ENCODE measurements at regions not wholly inside any gene's neighbourhood (a gene's known extent, or its start where the extent isn't known, plus 50 kb on each side); places are given as distances from the start of the nearest gene placed in this dataset.

GRCh38 chr12:75900226-75900625 is 131.3 kb downstream of the PHLDA1 start:
- no peak for DNase-seq

- DNase-seq = no peak
Measured at GRCh38 chr12:75894965-75895754, 136.4 kb downstream of the PHLDA1 start.

GRCh38 chr12:75893765-75894164 is 137.8 kb downstream of the PHLDA1 start:
- DNase-seq = no peak

GRCh38 chr12:75892731-75893408 is 138.7 kb downstream of the PHLDA1 start:
- DNase-seq = no peak

GRCh38 chr12:75891072-75891471 is 140.5 kb downstream of the PHLDA1 start:
- DNase-seq = no peak

GRCh38 chr12:75890660-75891059 is 140.9 kb downstream of the PHLDA1 start:
- DNase-seq = no peak

GRCh38 chr12:75890141-75890540 is 141.4 kb downstream of the PHLDA1 start:
- DNase-seq = no peak

DNA sequence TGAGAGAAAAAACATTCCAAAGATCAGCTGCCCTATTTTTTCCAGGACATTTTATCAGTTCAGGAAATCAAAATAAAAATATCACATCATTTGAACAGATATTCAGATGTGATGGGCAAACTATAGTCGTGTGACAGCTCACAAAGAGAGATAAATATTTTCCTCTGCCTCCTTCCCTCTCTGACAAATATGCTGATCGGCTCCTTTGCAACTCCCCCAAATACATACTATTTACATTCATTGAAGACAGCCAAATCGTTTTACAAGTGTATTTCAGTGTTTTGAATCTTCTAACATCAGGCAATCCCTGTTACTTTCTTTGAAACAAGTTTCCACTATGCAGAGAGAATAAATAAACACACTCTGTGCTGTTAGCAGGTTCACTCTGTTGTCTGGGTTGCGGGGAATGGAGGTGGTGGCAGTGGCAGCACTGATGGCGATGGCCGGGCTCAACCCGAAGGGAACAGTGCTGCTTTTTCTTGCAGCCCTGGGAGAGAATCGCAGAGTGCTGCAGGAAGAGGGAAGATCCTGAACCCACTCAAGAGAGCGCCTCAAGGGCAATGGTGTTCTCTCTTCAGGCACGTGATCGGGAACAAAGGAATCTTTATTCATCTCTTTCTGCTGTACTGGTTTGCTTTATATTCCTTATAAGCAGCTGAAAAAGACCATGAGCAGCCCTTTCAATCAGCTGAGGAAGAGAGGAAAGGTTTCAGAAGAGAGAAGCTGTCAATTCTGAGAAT is 142.5 kb downstream of the PHLDA1 start:
- DNase-seq = no peak

DNA sequence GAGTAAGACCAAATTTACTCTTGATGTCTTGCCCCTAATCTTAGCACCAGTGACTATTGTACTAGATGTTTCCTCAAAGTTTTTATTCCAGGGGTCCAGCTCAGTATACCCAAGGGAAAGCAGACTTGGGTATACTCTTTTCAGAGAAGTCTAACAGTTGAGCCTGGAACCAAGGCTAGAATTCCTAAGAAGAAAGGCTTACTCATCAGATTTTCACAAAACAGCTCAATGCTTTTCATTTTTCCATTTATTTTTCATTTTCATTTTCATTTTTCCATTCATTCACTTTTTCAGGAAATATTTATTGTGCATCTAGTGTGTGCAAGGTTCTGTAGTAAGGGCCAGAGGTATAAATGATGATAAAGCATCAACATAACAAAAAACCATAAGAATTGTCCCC is 143.2 kb downstream of the PHLDA1 start:
- DNase-seq = no peak

DNA sequence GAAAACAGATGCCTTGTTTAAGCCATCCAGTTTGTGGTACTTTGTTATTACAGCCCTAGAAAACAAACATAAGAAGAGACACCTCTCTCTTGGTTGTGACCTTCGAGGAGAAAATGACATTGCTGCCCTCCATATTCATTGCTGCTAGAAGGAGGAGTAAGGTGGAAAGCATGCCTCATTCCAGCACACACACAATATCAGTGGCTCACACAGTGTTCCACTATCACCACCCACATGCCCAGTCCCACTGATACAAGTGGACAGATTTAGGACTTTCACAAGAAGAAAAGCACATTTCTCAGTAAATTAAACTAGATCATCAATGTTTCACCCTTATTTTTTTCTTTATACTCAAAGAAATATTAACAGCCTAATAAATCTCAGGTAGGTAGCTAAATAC is 143.6 kb downstream of the PHLDA1 start:
- DNase-seq = no peak

GRCh38 chr12:75884465-75884985 is 147.1 kb downstream of the PHLDA1 start:
- DNase-seq = no peak

GRCh38 chr12:75883241-75883640 is 148.3 kb downstream of the PHLDA1 start:
- DNase-seq = no peak

DNA sequence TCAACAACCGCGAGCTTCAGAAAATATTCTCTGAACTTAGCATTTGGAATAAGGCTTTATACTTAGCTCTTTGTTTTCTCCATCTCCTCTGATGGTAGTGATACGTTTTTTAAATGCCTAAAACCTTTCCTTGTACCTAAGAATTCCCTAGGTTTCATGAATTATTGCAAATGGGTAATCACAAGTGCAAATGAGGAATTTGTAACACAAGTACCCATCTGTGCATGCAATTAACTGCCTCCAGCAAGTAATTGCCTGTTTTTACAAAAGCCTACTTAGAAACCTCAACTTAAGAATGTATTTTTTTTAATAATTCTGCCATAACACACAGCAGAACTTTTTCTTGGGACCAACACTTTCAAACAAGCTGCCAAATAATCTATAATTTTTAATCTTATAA is 149.2 kb downstream of the PHLDA1 start:
- DNase-seq = no peak

DNA sequence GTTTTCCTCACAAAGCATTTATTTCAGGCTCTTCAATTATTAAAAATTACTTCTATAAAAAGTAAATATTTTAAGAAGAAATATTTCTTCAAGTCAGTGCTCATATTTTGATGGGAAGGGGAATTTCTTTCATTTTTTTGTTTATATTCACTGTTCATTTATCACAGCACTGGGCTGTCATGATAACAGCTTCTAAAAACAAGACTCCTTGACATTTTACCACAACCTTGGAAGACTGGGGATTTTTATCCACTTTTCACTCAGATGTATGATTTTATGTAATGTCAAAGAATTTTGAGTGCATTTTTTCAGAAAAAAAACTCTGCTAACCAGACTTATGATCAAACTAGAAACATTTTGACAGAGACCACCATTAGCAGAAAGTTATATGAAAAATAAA is 149.7 kb downstream of the PHLDA1 start:
- DNase-seq = no peak

GRCh38 chr12:75877763-75878621 is 153.6 kb downstream of the PHLDA1 start:
- no peak for DNase-seq

- no peak for DNase-seq
Measured at GRCh38 chr12:75876832-75877762, 154.5 kb downstream of the PHLDA1 start.

GRCh38 chr12:75874441-75874840 is 157.1 kb downstream of the PHLDA1 start:
- no peak for DNase-seq

GRCh38 chr12:75872762-75873161 is 158.8 kb downstream of the PHLDA1 start:
- DNase-seq = no peak

GRCh38 chr12:75870878-75871277 is 160.7 kb downstream of the PHLDA1 start:
- no peak for DNase-seq

- no peak for DNase-seq
Measured at GRCh38 chr12:75868501-75868900, 163.1 kb downstream of the PHLDA1 start.

DNA sequence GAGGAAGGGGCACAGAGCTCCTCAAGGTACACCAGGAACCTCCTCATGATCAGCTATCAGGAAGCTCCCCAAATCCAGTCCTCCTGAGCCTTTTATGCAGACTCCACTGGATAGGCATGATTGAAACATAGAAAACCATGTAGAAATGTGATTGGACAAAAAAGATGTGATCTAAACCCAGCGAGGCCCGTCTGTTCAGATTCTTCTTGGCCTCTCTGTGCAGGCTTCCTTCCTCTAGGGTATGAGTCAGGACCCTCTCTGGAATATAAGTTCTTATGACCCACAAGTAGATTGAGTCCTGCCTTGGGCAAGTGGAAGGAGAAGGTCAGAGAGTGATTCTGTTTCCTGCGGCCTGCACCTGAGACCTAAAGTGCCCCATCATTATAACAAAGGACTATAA is 166.3 kb downstream of the PHLDA1 start:
- DNase-seq = no peak
